ENCODE measurements at regions not wholly inside any gene's neighbourhood (a gene's known extent, or its start where the extent isn't known, plus 50 kb on each side); places are given as distances from the start of the nearest gene placed in this dataset.

DNA sequence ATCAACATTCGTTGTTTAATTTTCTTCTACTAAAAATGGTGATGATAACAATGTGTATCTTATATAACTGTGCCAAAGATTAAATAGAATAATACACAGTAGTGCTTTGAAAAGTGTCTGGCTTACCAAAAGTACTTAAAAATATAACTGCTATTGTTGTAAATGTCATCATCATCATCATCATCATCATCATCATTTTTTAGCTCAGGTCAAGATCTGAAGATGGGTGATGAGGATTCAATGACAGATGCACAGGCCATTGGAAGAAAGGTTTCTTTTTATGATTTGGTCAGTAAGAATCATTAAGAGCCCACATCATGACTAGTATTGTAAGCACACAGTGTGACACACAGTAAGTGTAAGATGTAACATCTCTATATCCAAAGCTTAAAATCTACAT lies 795.2 kb downstream of the SLC4A3 start:
- TF ChIP-seq CTCF (IDR thresholded peaks at IDR 0.05; ENCODE audit: poor library complexity) (no peak), EZH2phosphoT487 (IDR thresholded peaks at IDR 0.05; ENCODE audit: low read depth, severe bottlenecking, unreplicated experiment) (no peak)

Measured in hepatocyte (in vitro differentiated cells).